OCI-LY7 (cell line): ENCODE measurements at regions not wholly inside any gene's neighbourhood (a gene's known extent, or its start where the extent isn't known, plus 50 kb on each side); places are given as distances from the start of the nearest gene placed in this dataset.

ENCODE experiments used
- EZH2phosphoT487 ChIP-seq: fragments of 200-600 bp; sonication (generic); IDR thresholded peaks from 2 replicates; pipeline ENCODE4 v1.6.1; 2018; ENCODE audit warnings: low read depth, borderline replicate concordance, mild to moderate bottlenecking, mixed run types, antibody characterized with exemption, low read length, moderate library complexity, mixed read lengths
- TF ChIP-seq, protein P1 (sequence below): fragments of 200-600 bp; sonication (generic); conservative IDR thresholded peaks from 2 replicates; pipeline ENCODE4 v1.5.1; 2014; ENCODE audit warnings: mild to moderate bottlenecking, antibody characterized with exemption, low read length, moderate library complexity, mixed read lengths

GRCh38 chrX:95718746-95719145 lies 965.9 kb upstream of the DIAPH2 start:
- TF ChIP-seq EZH2phosphoT487: no peak
- TF ChIP-seq, protein P1, sequence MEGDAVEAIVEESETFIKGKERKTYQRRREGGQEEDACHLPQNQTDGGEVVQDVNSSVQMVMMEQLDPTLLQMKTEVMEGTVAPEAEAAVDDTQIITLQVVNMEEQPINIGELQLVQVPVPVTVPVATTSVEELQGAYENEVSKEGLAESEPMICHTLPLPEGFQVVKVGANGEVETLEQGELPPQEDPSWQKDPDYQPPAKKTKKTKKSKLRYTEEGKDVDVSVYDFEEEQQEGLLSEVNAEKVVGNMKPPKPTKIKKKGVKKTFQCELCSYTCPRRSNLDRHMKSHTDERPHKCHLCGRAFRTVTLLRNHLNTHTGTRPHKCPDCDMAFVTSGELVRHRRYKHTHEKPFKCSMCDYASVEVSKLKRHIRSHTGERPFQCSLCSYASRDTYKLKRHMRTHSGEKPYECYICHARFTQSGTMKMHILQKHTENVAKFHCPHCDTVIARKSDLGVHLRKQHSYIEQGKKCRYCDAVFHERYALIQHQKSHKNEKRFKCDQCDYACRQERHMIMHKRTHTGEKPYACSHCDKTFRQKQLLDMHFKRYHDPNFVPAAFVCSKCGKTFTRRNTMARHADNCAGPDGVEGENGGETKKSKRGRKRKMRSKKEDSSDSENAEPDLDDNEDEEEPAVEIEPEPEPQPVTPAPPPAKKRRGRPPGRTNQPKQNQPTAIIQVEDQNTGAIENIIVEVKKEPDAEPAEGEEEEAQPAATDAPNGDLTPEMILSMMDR: no peak
